ENCODE measurements at regions not wholly inside any gene's neighbourhood (a gene's known extent, or its start where the extent isn't known, plus 50 kb on each side); places are given as distances from the start of the nearest gene placed in this dataset.

DNA sequence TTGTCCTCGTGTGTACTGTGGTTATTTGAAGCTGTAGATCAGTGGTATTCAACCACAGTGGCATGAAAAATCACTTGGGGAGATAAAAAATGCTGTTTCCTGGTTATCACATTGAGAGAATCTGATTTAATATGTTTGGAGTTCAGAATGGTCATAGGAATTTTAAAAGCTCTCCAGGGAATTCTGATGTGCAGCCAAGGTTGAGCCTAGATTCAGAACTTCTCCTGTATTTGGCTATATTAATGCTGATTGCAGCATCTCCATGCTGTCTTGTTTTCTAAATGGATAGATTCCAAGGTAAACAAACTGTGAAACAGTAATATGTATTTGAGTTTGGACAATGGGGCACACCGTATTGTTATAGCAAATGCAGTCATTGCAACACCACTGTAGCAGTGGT, 982.2 kb upstream of the FBXO33 start:
- H3K4me1 Mint-ChIP-seq, result no peaks in the 10 kb centered on the region
- ATAC-seq (no peak), DNase-seq (no peak)
- no peaks in the 10 kb centered on the region for H3K36me3 ChIP-seq (ENCODE audit: control insufficient read depth, insufficient read depth, low read length)
- H3K27ac Mint-ChIP-seq, result no peak overlapping the region
- no peak overlapping the region for H3K4me3 Mint-ChIP-seq
- H3K27me3 Mint-ChIP-seq (ENCODE audit: low read depth in 2 of 2), result no peaks in the 10 kb centered on the region
- peaks cover under 1% of the 10 kb centered on the region for H3K9me3 ChIP-seq (ENCODE audit: control insufficient read depth, insufficient read depth, low read length)
- H3K4me1 ChIP-seq (ENCODE audit: control insufficient read depth, insufficient read depth, low read length), result no peaks in the 10 kb centered on the region
- peaks cover 9 to 13% of the 10 kb centered on the region in 2 donors for H3K9me3 Mint-ChIP-seq
- 76% methylated on average over 2 of the region's 2 CpGs for WGBS (ENCODE audit: insufficient coverage)
- no peaks in the 10 kb centered on the region for H3K36me3 Mint-ChIP-seq
- intact Hi-C loops (cut with micrococcal nuclease), result no loop called here
- TF ChIP-seq, protein P1, sequence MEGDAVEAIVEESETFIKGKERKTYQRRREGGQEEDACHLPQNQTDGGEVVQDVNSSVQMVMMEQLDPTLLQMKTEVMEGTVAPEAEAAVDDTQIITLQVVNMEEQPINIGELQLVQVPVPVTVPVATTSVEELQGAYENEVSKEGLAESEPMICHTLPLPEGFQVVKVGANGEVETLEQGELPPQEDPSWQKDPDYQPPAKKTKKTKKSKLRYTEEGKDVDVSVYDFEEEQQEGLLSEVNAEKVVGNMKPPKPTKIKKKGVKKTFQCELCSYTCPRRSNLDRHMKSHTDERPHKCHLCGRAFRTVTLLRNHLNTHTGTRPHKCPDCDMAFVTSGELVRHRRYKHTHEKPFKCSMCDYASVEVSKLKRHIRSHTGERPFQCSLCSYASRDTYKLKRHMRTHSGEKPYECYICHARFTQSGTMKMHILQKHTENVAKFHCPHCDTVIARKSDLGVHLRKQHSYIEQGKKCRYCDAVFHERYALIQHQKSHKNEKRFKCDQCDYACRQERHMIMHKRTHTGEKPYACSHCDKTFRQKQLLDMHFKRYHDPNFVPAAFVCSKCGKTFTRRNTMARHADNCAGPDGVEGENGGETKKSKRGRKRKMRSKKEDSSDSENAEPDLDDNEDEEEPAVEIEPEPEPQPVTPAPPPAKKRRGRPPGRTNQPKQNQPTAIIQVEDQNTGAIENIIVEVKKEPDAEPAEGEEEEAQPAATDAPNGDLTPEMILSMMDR (IDR thresholded peaks at IDR 0.05), result no peak
- no peak overlapping the region for H3K4me3 ChIP-seq (ENCODE audit: low read length)
- H3K27me3 ChIP-seq (ENCODE audit: control insufficient read depth, insufficient read depth, low read length), result no peaks in the 10 kb centered on the region
- no peak overlapping the region for H3K27ac ChIP-seq (ENCODE audit: low read length)

DNA sequence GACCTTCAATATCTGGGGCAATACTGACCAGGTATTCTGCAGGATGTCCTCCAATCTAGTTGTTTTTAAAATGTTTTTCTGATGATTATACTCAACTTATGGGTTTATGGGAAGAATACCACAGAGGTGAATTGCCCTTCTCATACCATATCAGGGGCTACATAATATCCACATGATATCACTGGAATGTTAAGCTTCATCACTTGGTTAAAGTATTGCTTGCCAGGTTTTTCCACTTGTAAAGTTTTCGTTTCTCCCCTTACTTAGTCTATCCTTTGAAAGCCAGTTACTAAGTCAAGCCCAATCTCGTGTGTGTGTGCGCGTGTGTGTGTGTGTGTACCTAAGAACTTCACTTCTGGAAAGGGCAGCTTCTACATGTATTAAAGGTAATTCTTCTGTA, 980.9 kb upstream of the FBXO33 start:
- H3K27me3 ChIP-seq (ENCODE audit: control insufficient read depth, insufficient read depth, low read length), result no peaks in the 10 kb centered on the region
- DNase-seq (no peak), ATAC-seq (no peak)
- no peaks in the 10 kb centered on the region for H3K4me1 Mint-ChIP-seq
- no peaks in the 10 kb centered on the region for H3K36me3 Mint-ChIP-seq
- H3K27me3 Mint-ChIP-seq (ENCODE audit: low read depth in 2 of 2), result no peaks in the 10 kb centered on the region
- intact Hi-C loops (cut with micrococcal nuclease), result no loop called here
- H3K9me3 Mint-ChIP-seq, result peaks cover 11 to 16% of the 10 kb centered on the region in 2 donors
- no peak overlapping the region for H3K27ac Mint-ChIP-seq
- H3K4me3 ChIP-seq (ENCODE audit: low read length), result no peak overlapping the region
- no peak overlapping the region for H3K4me3 Mint-ChIP-seq
- H3K27ac ChIP-seq (ENCODE audit: low read length), result no peak overlapping the region
- no peaks in the 10 kb centered on the region for H3K4me1 ChIP-seq (ENCODE audit: control insufficient read depth, insufficient read depth, low read length)
- no peaks in the 10 kb centered on the region for H3K36me3 ChIP-seq (ENCODE audit: control insufficient read depth, insufficient read depth, low read length)
- TF ChIP-seq, protein P1 (IDR thresholded peaks at IDR 0.05), result no peak
- whole genome bisulfite sequencing (ENCODE audit: insufficient coverage), result no CpG with 5 or more reads among the region's 4 CpGs
- H3K9me3 ChIP-seq (ENCODE audit: control insufficient read depth, insufficient read depth, low read length), result peaks cover 10% of the 10 kb centered on the region

DNA sequence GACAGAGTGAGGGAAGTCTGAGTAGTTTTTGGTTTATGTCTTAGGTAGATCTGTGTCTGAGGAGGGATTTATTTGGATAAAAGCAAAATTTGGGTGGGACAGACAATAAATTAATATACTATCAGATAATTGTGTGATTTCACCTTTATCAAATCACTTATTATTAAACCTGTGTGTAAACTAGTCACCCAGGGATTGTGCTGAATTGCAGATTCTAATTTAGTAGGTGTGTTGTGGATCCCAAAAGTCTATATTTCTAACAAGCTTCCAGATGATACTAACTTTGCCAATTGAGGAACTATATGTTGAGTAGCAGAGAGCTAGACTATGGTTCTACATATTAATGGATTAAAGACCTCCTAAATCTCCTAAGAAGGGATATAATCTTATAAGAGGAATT, 978.5 kb upstream of the FBXO33 start:
- Histone ChIP-seq H3K27me3 (ENCODE audit: control insufficient read depth, insufficient read depth, low read length) (no peaks in the 10 kb centered on the region), H3K36me3 (ENCODE audit: control insufficient read depth, insufficient read depth, low read length) (no peaks in the 10 kb centered on the region), H3K4me3 (ENCODE audit: low read length) (no peak overlapping the region), H3K4me1 (ENCODE audit: control insufficient read depth, insufficient read depth, low read length) (no peaks in the 10 kb centered on the region), H3K9me3 (ENCODE audit: control insufficient read depth, insufficient read depth, low read length) (peaks cover 17% of the 10 kb centered on the region), H3K27ac (ENCODE audit: low read length) (no peak overlapping the region)
- Mint-ChIP-seq H3K9me3 (peaks cover 14 to 20% of the 10 kb centered on the region in 2 donors), H3K4me1 (no peaks in the 10 kb centered on the region), H3K27me3 (ENCODE audit: low read depth in 2 of 2) (no peaks in the 10 kb centered on the region), H3K27ac (no peak overlapping the region), H3K4me3 (no peak overlapping the region), H3K36me3 (peaks cover 8% of the 10 kb centered on the region)
- TF ChIP-seq, protein P1 (IDR thresholded peaks at IDR 0.05), result no peak
- DNase-seq, result no peak
- ATAC-seq, result no peak
- intact Hi-C loops (cut with micrococcal nuclease), result no loop called here

DNA sequence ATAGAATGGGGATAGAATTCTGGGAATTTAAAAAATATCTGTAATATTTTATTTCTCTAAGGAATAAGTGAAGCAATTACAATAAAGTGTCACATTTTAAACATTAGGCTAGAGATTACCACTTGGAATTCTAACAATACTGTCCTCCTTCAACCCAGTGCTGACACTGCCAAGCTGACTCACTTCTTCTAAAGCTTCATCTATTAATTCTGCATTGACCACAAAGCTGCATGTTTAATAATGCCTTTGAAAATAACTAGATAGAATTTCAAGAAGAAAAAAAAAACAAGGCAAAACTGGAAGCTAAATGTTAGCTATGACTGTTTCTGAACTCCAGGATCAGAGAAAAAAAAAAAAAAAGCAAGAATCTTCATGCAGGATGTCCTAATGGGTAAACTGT, 970.7 kb upstream of the FBXO33 start:
- H3K4me1 Mint-ChIP-seq, result no peaks in the 10 kb centered on the region
- peaks cover 8% of the 10 kb centered on the region for H3K36me3 Mint-ChIP-seq
- H3K27ac ChIP-seq (ENCODE audit: low read length), result no peak overlapping the region
- TF ChIP-seq, protein P1 (IDR thresholded peaks at IDR 0.05), result no peak
- no peak overlapping the region for H3K4me3 Mint-ChIP-seq
- no peaks in the 10 kb centered on the region for H3K27me3 Mint-ChIP-seq (ENCODE audit: low read depth in 2 of 2)
- no peak for ATAC-seq
- H3K9me3 ChIP-seq (ENCODE audit: control insufficient read depth, insufficient read depth, low read length), result peaks cover 6% of the 10 kb centered on the region
- no peak overlapping the region for H3K4me3 ChIP-seq (ENCODE audit: low read length)
- no peaks in the 10 kb centered on the region for H3K27me3 ChIP-seq (ENCODE audit: control insufficient read depth, insufficient read depth, low read length)
- intact Hi-C loops (cut with micrococcal nuclease), result no loop called here
- no peak for DNase-seq
- H3K27ac Mint-ChIP-seq, result no peak overlapping the region
- peaks cover 11 to 12% of the 10 kb centered on the region in 2 donors for H3K9me3 Mint-ChIP-seq
- no peaks in the 10 kb centered on the region for H3K4me1 ChIP-seq (ENCODE audit: control insufficient read depth, insufficient read depth, low read length)
- no peaks in the 10 kb centered on the region for H3K36me3 ChIP-seq (ENCODE audit: control insufficient read depth, insufficient read depth, low read length)
